Activated CD8-positive, alpha-beta memory T cell treated with anti-CD3 and anti-CD28 coated beads, Interleukin-2, amount 10 ng/mL, durations not matched to agents 7 days and 5 days (primary cell): ENCODE measurements at regions not wholly inside any gene's neighbourhood (a gene's known extent, or its start where the extent isn't known, plus 50 kb on each side); places are given as distances from the start of the nearest gene placed in this dataset.
"Not testable (repeated sequence)": the region's sequence is repeated elsewhere in the genome, so short reads cannot be mapped to it uniquely, and the experiment has no call there.

Source experiments
- ATAC-seq: fragments of 150-1000 bp; cut with Tn5 transposase; one replicate; pipeline ENCODE4 v1.10.0; 2021; ENCODE audit warnings: moderate library complexity
- CTCF ChIA-PET: fragments of 350-600 bp; sonication (Branson Sonifier 250); formaldehyde crosslinking; loops from one replicate; lab custom pipeline; 2021; ENCODE audit warnings: antibody characterized with exemption; lab: Charles Lee
- DNase-seq: peaks from one replicate; pipeline ENCODE4 v3.0.0-alpha.2; 2020
- H3K27ac Mint-ChIP-seq: one replicate; pipeline ENCODE4 v1.8.0; 2021; ENCODE audit warnings: mild to moderate bottlenecking, mixed read lengths
- H3K27me3 Mint-ChIP-seq: one replicate; pipeline ENCODE4 v1.8.0; 2021; ENCODE audit warnings: mixed read lengths
- H3K36me3 Mint-ChIP-seq: one replicate; pipeline ENCODE4 v1.8.0; 2021; ENCODE audit warnings: mild to moderate bottlenecking, mixed read lengths
- H3K4me1 Mint-ChIP-seq: one replicate; pipeline ENCODE4 v1.8.0; 2021; ENCODE audit warnings: mixed read lengths
- H3K4me3 Mint-ChIP-seq: one replicate; pipeline ENCODE4 v1.8.0; 2021; ENCODE audit warnings: mild to moderate bottlenecking, moderate library complexity, mixed read lengths
- H3K9me3 Mint-ChIP-seq: one replicate; pipeline ENCODE4 v1.8.0; 2022; ENCODE audit warnings: low read depth, mixed read lengths

DNA sequence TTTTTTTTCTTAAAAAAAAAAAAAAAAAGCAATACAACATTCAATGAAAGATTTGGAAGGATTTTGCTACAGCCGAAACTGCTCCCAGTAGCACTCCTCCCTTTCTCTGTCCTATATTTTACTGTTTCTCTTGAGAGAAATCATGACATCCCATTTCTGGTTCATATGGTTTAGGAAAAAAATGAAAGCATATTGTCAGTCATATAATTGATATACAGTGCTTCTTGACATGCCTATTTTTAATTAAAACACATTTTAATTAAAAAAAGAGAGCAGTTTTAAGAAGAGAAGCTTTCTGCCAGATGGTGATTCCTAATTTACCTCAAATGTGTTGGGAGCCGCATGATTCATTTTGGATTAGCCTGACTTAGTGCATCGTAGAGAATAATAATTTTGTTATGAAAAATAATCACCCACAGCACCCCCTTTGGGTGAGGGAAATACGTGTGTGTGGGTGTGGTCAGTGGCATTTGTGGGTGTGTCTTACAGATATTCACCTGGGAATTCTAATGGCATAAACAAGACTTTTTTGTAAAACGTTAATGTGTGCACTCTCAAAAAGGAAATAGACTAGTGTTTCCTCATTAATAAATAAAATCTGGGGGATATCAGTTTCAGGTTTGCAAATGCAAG, 544.5 kb downstream of the MFSD1 start:
- Mint-ChIP-seq H3K4me1 (no peaks in the 10 kb centered on the region), H3K27me3 (no peaks in the 10 kb centered on the region), H3K36me3 (no peaks in the 10 kb centered on the region), H3K4me3 (no peak overlapping the region), H3K27ac (no peak overlapping the region), H3K9me3 (peaks cover 3% of the 10 kb centered on the region)
- no peak for DNase-seq
- CTCF ChIA-PET = no interaction called here
- no peak for ATAC-seq

DNA sequence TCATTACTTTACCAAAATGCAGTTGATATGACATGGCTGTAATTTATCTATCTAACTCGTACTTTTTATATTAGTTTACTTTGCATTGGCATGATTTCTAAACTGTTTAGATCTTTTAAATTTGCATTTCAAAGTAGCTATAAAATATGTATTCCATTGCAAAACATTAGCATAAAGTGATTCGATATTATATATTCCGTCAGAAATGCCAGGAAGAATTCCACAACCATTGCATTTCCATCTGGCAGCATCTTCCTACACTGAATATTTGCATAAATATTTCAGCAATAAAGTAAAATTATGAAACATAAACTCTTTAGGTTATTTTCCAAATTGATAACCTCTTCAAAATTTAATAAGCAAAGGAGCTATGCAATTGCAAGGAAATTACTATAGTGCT, 546.6 kb downstream of the MFSD1 start:
- H3K27me3 Mint-ChIP-seq = no peaks in the 10 kb centered on the region
- no peak overlapping the region for H3K27ac Mint-ChIP-seq
- CTCF ChIA-PET = no interaction called here
- H3K4me1 Mint-ChIP-seq = no peaks in the 10 kb centered on the region
- no peak for DNase-seq
- H3K9me3 Mint-ChIP-seq = peaks cover 3% of the 10 kb centered on the region
- H3K4me3 Mint-ChIP-seq = no peak overlapping the region
- H3K36me3 Mint-ChIP-seq = no peaks in the 10 kb centered on the region
- no peak for ATAC-seq

DNA sequence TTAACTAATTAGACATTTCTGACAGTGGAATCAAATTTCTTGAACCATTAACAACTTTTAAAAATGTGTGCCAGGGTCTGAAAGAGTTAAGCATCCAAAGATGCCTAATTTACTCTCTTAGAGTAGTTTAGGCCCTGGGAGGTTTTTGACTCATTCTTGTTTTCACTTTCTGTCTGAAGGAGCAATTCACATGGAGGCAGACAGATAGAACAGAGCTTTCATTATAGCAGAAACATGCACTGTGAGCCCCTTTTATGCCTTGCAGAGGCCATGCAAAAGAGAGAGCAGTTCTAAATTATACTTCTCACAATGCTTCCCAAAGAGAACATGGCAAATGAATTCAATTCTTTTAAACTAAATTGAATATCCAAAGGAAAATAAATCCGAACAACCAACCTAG, 554.8 kb downstream of the MFSD1 start:
- CTCF ChIA-PET = no interaction called here
- Mint-ChIP-seq H3K27me3 (no peaks in the 10 kb centered on the region), H3K36me3 (no peaks in the 10 kb centered on the region), H3K9me3 (no peaks in the 10 kb centered on the region), H3K4me1 (no peaks in the 10 kb centered on the region), H3K4me3 (no peak overlapping the region), H3K27ac (no peak overlapping the region)
- no peak for DNase-seq
- no peak for ATAC-seq

DNA sequence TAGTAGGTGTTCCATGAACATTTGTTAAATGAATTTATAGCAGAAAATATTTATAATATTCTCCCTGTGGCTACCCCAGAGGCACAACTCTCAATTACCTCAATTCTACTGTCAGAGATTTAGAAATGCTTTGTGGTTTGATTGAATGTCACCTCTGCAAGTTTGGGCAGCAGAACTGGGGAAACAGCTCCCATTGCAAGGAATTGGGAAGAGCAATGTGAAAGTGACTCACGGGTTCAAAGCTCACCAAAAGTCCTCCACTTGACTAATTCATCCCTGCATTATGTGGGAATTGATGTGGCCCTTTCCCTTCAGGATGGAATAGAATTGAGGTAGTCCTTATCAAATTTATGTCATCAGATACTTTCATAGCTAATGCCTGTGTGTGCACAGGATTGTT, 562.7 kb downstream of the MFSD1 start:
- H3K27ac Mint-ChIP-seq = no peak overlapping the region
- H3K36me3 Mint-ChIP-seq = no peaks in the 10 kb centered on the region
- no peaks in the 10 kb centered on the region for H3K4me1 Mint-ChIP-seq
- CTCF ChIA-PET = no interaction called here
- no peak for ATAC-seq
- no peak for DNase-seq
- no peaks in the 10 kb centered on the region for H3K27me3 Mint-ChIP-seq
- H3K9me3 Mint-ChIP-seq = no peaks in the 10 kb centered on the region
- no peak overlapping the region for H3K4me3 Mint-ChIP-seq

DNA sequence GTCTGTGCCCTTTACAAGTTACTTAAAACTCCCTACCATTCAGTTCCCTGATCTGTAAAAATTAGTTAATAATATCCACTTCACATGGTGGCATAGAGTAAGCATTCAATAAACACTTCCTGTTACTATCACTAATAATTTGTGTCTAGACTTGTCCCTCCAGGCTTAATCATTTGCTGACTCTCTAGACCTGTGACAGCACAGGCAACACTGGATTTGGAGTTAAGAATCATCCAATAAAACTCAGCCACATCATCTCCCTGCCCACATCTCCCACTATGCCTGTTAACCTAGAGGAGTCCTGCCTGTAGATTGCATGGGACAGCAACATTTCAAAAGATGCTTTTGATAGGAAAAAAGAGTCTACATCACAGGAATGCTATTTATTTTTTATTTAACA, 564.6 kb downstream of the MFSD1 start:
- DNase-seq (no peak), ATAC-seq (no peak)
- no peak overlapping the region for H3K27ac Mint-ChIP-seq
- H3K36me3 Mint-ChIP-seq = no peaks in the 10 kb centered on the region
- H3K4me1 Mint-ChIP-seq = no peaks in the 10 kb centered on the region
- peaks cover 2% of the 10 kb centered on the region for H3K9me3 Mint-ChIP-seq
- CTCF ChIA-PET = no interaction called here
- H3K4me3 Mint-ChIP-seq = no peak overlapping the region
- no peaks in the 10 kb centered on the region for H3K27me3 Mint-ChIP-seq

DNA sequence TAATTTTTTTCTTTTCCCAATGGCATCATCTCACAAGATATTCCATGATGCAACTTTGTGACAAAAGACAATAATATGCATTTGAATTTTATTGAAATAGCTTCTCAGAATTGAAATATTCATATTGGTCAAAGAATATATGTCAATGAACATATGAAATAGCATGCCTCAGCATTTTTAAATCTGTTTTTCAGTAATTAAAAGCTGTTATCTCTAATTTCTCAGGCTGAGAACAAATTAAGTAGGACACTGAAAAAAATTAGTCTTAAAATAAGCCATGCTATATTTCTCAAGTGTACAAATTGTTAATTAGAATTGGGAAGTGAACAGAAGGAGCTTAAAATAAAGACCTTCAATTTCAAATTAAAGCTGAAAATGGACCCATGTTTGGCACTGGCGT, 570.1 kb downstream of the MFSD1 start:
- H3K9me3 Mint-ChIP-seq = peaks cover 2% of the 10 kb centered on the region
- no peak for ATAC-seq
- no peak overlapping the region for H3K4me3 Mint-ChIP-seq
- no peak for DNase-seq
- H3K36me3 Mint-ChIP-seq = no peaks in the 10 kb centered on the region
- CTCF ChIA-PET = no interaction called here
- no peaks in the 10 kb centered on the region for H3K4me1 Mint-ChIP-seq
- H3K27me3 Mint-ChIP-seq = no peaks in the 10 kb centered on the region
- H3K27ac Mint-ChIP-seq = no peak overlapping the region

DNA sequence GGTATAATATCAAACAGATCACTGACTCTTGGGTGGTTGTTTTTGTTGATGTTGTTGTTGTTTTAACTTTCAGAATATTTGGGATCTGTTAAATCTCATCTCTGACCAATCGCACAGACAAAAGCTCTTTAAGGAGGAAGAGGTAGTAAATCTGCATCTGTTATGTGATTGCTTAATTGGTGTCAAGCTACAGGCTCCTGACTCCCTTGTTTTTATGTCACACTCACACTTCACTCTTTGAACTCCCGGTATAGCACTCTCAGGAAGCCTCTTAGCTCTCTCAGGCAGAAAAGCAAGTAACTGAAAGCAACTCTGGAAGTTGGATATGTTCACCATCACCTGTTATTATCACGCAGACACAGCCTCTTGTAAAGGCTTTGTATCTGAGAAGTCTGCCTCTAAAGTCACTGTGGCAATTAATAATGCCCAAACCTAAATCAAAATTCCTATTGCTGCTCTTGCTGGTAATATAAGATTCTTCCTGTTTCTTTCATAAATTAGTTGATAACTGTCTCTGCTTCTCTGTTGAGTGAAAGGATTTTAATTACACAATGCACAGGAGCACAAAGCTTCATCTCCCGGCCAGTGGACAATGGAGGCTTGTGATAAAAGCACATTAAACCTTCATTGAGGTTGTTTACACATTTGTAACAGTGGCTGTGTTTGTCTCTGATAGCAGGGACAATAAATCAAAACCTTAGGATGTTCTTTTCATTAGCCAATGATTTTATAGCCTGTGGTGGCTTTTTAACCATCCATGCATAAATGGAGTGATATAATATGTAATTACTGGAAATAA, 576.7 kb downstream of the MFSD1 start:
- Mint-ChIP-seq H3K36me3 (no peaks in the 10 kb centered on the region), H3K4me3 (no peak overlapping the region), H3K4me1 (no peaks in the 10 kb centered on the region), H3K27me3 (no peaks in the 10 kb centered on the region), H3K9me3 (no peaks in the 10 kb centered on the region), H3K27ac (no peak overlapping the region)
- DNase-seq (no peak), ATAC-seq (no peak)
- CTCF ChIA-PET = no interaction called here

DNA sequence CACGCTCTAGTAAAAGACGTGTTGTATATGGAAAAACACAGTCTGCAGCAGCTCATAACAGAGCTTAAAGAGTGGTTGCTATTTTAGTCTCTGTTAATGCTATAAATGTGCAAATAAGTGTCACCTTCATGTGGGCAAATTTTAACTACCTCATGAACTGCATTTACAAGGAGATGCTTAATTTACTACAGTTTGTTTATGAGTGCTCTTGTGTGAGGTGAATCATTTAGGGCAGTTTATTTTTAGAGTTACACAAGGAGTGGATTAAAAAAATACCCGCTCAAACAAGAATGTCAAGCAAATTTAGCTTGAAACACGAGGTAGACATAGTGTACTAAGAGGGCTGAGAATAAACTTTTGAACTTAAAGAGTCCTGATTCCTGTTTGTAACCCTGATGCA, 579.0 kb downstream of the MFSD1 start:
- Mint-ChIP-seq H3K36me3 (no peaks in the 10 kb centered on the region), H3K4me1 (no peaks in the 10 kb centered on the region), H3K27ac (no peak overlapping the region), H3K27me3 (no peaks in the 10 kb centered on the region), H3K9me3 (no peaks in the 10 kb centered on the region), H3K4me3 (no peak overlapping the region)
- CTCF ChIA-PET = no interaction called here
- DNase-seq (no peak), ATAC-seq (no peak)

DNA sequence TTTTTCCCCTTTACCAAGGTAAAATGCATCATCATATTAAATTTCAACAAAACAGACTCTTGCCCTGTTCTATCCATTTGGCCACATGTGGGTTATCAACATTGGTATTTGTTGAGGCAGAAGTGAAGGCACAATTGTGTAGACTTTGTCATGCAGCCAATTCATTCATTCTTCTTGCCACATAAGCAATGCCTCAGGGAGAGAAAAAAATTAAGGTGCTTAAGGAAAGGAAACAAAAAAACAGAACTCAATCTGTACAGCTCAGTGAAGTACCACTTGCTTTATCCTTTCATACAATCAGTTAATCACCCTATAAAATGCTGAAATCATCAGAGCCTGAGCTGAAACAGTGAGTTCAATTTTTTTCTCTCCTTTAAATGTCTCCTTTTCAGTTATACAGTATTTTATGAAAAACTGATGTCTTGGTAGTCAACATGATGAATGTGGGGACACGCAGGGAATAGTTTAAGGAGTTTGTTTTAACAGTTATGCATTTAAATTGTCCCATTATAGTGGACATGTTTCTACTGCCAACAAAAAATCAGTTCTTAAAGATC, 588.9 kb downstream of the MFSD1 start:
- no peaks in the 10 kb centered on the region for H3K4me1 Mint-ChIP-seq
- no peak for ATAC-seq
- H3K27ac Mint-ChIP-seq = no peak overlapping the region
- no peak overlapping the region for H3K4me3 Mint-ChIP-seq
- H3K9me3 Mint-ChIP-seq = peaks cover 2% of the 10 kb centered on the region
- no peaks in the 10 kb centered on the region for H3K27me3 Mint-ChIP-seq
- no peak for DNase-seq
- no peaks in the 10 kb centered on the region for H3K36me3 Mint-ChIP-seq
- CTCF ChIA-PET = no interaction called here

DNA sequence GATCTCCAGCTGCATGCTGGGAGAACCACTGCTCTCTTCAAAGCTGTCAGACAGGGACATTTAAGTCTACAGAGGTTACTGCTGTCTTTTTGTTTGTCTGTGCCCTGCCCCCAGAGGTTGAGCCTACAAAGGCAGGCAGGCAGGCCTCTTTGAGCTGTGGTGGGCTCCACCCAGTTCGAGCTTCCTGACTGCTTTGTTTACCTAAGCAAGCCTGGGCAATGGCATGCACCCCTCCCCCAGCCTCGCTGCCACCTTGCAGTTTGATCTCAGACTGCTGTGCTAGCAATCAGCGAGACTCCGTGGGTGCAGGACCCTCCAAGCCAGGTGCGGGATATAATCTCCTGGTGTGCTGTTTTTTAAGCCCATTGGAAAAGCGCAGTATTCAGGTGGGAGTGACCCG, 591.0 kb upstream of the IL12A start:
- H3K9me3 Mint-ChIP-seq, DNase-seq, H3K4me1 Mint-ChIP-seq, H3K36me3 Mint-ChIP-seq, CTCF ChIA-PET, H3K27ac Mint-ChIP-seq, ATAC-seq, H3K4me3 Mint-ChIP-seq, H3K27me3 Mint-ChIP-seq: not testable (repeated sequence)

DNA sequence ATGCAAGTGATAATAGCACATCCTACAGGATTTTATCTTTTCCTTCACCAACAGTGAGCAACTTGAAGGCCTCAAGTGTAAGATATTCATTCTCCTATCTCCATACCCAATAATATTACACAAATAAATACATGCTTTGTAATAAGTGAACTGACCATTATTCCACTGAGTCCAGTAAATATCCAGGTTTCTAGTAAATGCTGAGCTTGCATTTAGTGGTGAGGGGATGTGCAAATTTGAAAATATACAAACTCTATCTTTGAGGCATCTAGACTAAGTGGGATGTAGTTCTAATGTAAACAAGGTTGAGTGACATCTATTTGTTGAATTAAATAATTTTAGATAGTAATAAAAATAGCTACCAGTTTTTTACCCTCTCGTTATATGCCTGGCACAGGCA, 587.6 kb upstream of the IL12A start:
- ATAC-seq = no peak
- no peaks in the 10 kb centered on the region for H3K27me3 Mint-ChIP-seq
- DNase-seq = no peak
- H3K9me3 Mint-ChIP-seq = peaks cover 12% of the 10 kb centered on the region
- H3K4me1 Mint-ChIP-seq = no peaks in the 10 kb centered on the region
- H3K27ac Mint-ChIP-seq = no peak overlapping the region
- no peaks in the 10 kb centered on the region for H3K36me3 Mint-ChIP-seq
- CTCF ChIA-PET = no interaction called here
- H3K4me3 Mint-ChIP-seq = no peak overlapping the region

DNA sequence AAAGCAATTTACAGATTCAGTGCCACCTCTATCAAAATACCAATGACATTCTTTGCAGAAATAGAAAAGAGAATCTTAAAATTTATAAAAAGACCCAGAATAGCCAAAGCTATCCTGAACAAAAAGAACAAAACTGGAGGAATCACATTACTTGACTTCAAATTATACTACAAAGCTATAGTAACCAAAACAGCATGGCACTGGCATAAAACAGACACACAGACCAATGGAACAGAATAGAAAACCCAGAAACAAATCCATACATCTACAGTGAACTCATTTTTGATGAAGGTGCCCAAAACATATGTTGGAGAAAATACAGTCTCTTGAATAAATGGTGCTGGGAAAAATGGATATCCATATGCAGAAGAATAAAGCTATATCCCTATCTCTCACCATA, 578.9 kb upstream of the IL12A start:
- H3K4me1 Mint-ChIP-seq, H3K27me3 Mint-ChIP-seq, H3K27ac Mint-ChIP-seq, ATAC-seq, H3K36me3 Mint-ChIP-seq, DNase-seq, CTCF ChIA-PET, H3K4me3 Mint-ChIP-seq, H3K9me3 Mint-ChIP-seq: not testable (repeated sequence)

DNA sequence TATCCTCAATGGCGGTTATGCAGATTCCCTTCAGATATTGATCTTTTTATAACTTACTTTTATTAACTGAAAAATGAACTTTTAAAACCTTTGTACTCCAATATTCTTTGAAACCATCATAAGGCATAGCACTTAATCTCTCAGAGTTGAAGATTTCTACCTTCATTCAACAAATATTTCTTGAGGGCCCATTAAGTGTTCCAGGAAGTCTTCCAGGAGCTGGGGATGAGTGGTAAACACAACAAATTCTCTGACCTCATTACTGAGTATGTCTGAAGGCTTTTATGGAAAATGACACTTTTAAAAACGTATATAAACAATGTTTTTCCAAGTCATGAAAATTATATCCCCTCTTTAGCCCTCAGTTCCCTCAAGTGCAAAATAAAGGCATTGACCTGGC, 575.3 kb upstream of the IL12A start:
- ATAC-seq (no peak), DNase-seq (no peak)
- Mint-ChIP-seq H3K27ac (no peak overlapping the region), H3K9me3 (peaks cover 4% of the 10 kb centered on the region), H3K27me3 (no peaks in the 10 kb centered on the region), H3K36me3 (no peaks in the 10 kb centered on the region), H3K4me3 (no peak overlapping the region), H3K4me1 (no peaks in the 10 kb centered on the region)
- CTCF ChIA-PET = no interaction called here

DNA sequence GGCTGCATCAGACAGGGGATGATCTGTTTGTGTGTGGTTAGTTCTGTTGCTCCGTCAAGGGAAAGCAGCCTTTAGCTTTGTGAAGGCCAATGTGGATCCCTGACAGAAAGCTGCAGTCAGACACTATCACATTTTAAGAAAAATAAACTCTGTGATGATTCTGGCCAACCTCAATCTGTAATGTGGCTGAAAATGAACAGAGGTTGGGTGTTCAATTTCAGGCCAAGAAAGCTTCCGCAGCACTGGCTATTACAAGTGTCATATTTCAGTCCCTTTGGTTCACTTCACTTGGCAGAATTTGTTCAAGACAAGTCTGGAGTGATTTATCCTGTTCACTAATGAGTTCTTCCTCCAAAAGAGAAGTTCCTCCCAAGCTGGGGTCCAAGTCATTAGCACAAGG, 571.8 kb upstream of the IL12A start:
- DNase-seq = no peak
- ATAC-seq = no peak
- no peaks in the 10 kb centered on the region for H3K27me3 Mint-ChIP-seq
- no peak overlapping the region for H3K4me3 Mint-ChIP-seq
- no peaks in the 10 kb centered on the region for H3K9me3 Mint-ChIP-seq
- CTCF ChIA-PET = no interaction called here
- H3K27ac Mint-ChIP-seq = no peak overlapping the region
- no peaks in the 10 kb centered on the region for H3K4me1 Mint-ChIP-seq
- no peaks in the 10 kb centered on the region for H3K36me3 Mint-ChIP-seq
